UCSD-AML1 (cell line): ENCODE measurements at regions not wholly inside any gene's neighbourhood (a gene's known extent, or its start where the extent isn't known, plus 50 kb on each side); places are given as distances from the start of the nearest gene placed in this dataset.

ENCODE experiments used
- DNase-seq: peaks from one replicate; lab custom pipeline; 2025; ENCODE audit not compliant: unreplicated experiment; lab: John Stamatoyannopoulos, UW

- no peak for DNase-seq
Measured at GRCh38 chr2:226338825-226339224, 460.8 kb downstream of the IRS1 start.

DNA sequence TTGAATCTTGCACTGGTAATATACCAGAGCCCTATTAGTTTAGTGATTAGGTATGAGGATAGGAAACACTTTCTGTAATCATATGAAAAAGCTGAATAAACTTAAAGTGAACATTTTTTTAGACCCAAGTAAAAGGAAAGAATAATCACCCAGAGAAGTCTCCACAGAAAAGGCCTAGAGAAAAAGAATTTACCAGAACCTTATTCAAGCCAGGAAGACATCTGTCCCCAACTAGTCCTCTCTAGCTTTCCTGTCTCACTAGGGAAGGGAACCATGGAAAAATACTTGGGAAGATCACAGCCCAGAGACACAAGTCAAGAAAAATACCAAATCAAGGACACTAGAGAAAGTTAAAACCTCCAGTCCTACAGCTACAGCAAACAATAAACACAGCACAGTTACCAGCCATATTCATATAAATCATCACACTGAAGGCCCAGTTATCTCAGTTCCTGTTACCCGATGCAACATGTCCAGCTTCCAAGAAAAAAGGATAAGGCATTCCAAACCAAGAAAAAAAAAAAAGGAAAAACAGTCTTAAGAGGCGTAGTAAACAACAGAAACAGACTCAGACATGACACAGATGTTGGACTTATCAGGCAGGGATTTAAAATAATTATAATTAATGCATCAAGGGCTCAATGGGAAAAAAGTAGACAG lies 461.5 kb downstream of the IRS1 start:
- DNase-seq = no peak

- DNase-seq = no peak
Measured at GRCh38 chr2:226336283-226336682, 463.3 kb downstream of the IRS1 start.

GRCh38 chr2:226334981-226335720 lies 464.5 kb downstream of the IRS1 start:
- DNase-seq = no peak

DNA sequence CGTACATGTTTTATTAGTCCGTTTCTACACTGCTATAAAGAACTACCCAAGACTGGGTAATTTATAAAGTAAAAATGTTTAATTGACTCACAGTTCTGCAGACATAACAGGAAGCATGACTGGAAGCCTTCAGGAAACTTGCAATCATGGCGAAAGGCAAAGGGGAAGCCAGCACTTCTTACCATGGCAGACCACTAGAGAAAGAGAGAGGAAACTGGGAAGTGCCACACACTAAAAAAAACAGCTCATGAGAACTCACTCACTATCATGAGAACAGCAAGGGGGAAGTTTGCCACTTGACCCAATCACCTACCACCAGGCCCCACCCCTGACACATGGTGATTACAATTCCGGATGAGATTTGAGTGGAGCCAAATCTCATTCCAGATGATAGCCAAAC lies 466.2 kb downstream of the IRS1 start:
- no peak for DNase-seq

- no peak for DNase-seq
Measured at GRCh38 chr2:226330206-226330605, 469.4 kb downstream of the IRS1 start.

- DNase-seq = no peak
Measured at GRCh38 chr2:226329180-226329579, 470.4 kb downstream of the IRS1 start.

- no peak for DNase-seq
Measured at GRCh38 chr2:226327830-226328229, 471.8 kb downstream of the IRS1 start.

DNA sequence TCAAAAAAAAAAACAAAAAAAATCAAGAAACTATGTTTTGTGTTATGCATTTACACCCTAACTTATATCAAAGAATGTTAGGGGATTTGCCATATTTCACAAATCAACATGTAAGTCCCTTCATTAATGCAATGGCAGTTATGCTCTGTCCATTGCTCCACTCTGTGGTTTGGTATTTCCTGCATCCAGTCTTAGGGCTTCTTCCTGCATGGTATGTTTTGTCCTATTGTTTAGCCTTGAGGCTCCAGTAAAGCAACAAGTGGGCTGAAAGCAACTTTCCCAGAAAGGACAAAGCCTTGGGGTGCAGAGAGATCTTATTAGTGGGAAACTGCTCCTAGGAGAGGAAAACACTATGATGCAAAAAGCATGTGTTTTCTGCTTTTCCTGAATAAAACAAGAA lies 474.1 kb downstream of the IRS1 start:
- DNase-seq = no peak

DNA sequence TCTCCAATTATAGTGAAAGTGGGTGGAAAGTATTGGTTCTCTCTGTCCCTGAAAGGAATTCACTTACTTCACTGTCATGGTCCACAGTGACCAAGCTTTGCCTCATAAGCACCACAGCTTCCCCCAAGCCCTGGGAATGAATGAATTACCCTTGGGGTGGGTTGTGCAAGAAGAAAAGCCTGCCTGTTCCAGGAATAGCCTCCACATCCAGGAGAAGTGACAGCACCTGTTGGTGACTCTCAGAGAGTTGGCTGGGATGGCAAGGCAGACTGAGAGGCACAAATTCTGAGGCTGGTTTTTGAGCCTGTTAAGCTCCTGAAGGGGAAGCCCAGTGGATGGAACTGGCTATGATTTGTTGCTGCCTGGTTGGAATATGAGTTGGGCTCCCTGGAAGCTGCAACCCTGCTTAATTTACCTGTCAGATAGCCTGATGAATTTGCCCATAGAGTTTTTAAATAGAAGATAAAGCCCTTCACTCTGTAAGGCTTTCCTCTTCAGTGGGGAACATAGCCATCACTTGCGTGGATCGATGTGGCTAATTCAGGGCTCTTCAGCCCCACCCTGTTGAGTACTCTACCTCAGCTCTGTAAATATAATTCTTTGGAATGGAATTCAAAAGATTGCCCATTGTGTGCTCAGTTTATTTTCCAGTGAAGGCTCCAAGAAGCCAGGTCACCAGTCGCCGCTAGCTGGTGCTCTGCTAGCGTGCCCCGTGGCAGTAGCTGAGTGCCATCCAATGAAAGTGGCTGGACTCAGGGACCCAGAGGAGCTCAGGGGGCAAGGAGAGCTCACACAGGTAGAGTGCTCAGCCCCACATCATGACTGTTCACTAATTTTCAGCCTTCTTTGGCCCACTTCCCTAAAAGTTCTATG lies 479.3 kb downstream of the IRS1 start:
- no peak for DNase-seq

DNA sequence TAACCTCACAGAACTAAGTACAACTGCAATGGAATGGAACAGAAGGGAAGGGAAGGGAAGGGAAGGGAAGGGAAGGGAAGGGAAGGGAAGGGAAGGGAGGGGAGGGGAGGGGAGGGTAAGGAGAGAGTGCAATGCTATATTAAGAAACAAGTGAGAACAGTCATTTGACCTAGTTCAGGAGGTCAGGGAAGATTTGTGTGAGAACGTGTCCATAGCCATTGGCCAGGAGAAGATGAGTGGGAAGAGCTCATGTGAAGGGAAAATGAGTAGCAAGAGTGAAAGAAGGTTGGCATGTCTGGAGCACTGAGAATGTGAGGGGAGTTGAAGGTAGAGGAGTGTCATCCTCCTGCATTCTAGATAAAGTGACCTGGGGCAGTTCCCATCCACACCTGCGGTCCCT lies 481.6 kb downstream of the IRS1 start:
- no peak for DNase-seq

GRCh38 chr2:226313060-226313459 lies 486.6 kb downstream of the IRS1 start:
- DNase-seq = no peak

DNA sequence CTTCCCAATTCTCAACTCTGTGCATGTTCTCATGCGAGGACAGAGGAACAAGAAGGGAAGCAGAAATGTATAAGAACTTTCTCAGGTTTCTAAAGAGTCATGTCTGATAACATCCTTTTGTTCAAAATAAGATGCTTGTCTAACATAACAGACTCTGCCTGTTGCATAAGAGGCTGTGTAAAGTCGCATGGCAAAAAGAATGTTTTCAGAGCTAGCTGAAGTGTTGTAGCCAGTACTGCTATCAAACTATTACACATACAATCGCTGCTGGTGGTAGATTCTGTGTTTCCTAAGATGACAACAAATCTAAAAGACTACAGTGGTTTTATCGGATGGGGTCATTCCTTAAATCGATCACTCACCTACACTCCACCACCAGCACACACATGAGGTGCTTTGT lies 487.5 kb downstream of the IRS1 start:
- no peak for DNase-seq

- no peak for DNase-seq
Measured at GRCh38 chr2:226310146-226310545, 489.5 kb downstream of the IRS1 start.

- no peak for DNase-seq
Measured at GRCh38 chr2:226308986-226309385, 490.6 kb downstream of the IRS1 start.

- no peak for DNase-seq
Measured at GRCh38 chr2:226308323-226308680, 491.3 kb downstream of the IRS1 start.

GRCh38 chr2:226307487-226308322 lies 491.9 kb downstream of the IRS1 start:
- no peak for DNase-seq

DNA sequence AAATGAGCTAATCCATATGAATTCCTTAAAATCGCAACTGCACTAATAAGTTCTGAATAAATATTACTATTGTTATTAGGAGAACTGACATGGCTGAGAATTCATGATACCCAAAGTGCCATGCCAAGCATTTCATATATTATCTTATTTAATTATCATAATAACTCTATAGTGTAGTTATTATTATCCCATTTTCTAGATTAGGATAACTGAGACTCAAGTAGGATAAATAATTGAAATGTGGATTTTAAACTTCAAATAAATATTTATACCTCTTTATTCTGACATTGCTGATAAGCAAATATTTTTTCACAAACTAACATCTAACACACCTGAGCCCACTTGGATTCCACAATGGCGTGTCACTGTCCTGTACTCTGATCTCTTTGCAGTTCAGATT lies 492.7 kb downstream of the IRS1 start:
- no peak for DNase-seq

DNA sequence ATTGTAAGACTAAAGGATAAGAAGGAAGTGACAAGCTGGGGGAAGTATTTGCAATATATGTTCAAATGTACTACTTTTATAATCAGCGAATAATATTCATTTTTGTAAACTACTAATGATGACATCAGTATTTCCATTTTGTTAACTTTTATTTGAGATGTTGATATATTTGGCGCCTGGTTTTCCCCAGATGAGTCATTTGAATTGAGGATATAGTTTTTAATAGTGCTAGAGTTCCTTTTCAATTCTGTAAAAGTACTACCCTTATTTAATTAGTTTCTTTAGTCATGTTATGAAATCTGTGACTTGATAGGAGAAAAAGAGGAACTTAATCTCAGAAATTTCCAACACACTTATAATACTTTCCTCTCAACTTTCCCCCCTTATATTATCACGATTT lies 495.3 kb downstream of the IRS1 start:
- no peak for DNase-seq

- no peak for DNase-seq
Measured at GRCh38 chr2:226303707-226304106, 495.9 kb downstream of the IRS1 start.
